22Rv1 (cell line): ENCODE measurements at regions not wholly inside any gene's neighbourhood (a gene's known extent, or its start where the extent isn't known, plus 50 kb on each side); places are given as distances from the start of the nearest gene placed in this dataset.

ENCODE experiments used
- ZFX ChIP-seq: fragments of 450-650 bp; IDR thresholded peaks from 2 replicates; pipeline ENCODE4 v1.6.1; 2017; ENCODE audit warnings: antibody characterized with exemption, borderline replicate concordance
- TF ChIP-seq, protein P1 (sequence below): fragments of 450-650 bp; IDR thresholded peaks from 2 replicates; pipeline ENCODE4 v1.5.1; 2017; ENCODE audit warnings: mild to moderate bottlenecking

DNA sequence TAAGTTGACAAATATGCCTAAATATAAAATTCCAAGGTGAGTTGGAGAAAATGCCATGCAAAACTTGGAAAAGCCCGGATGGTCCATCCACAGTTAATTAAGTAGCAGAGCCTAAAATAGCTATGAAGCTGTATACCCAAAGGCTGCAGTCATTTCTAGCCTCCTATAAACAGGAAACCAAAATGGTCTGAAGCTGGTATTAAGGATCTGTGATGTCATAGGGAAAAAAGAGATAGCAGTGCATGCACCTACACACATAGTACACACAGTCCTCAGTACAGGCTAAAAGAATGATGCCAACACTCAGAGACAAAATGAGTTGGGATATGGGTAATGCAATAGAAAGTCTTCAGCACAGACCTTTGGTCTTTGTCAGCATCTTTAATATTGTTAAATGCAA lies 736.9 kb downstream of the EFNB2 start:
- TF ChIP-seq, protein P1, sequence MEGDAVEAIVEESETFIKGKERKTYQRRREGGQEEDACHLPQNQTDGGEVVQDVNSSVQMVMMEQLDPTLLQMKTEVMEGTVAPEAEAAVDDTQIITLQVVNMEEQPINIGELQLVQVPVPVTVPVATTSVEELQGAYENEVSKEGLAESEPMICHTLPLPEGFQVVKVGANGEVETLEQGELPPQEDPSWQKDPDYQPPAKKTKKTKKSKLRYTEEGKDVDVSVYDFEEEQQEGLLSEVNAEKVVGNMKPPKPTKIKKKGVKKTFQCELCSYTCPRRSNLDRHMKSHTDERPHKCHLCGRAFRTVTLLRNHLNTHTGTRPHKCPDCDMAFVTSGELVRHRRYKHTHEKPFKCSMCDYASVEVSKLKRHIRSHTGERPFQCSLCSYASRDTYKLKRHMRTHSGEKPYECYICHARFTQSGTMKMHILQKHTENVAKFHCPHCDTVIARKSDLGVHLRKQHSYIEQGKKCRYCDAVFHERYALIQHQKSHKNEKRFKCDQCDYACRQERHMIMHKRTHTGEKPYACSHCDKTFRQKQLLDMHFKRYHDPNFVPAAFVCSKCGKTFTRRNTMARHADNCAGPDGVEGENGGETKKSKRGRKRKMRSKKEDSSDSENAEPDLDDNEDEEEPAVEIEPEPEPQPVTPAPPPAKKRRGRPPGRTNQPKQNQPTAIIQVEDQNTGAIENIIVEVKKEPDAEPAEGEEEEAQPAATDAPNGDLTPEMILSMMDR = no peak
- no peak for TF ChIP-seq ZFX
